ENCODE measurements at regions not wholly inside any gene's neighbourhood (a gene's known extent, or its start where the extent isn't known, plus 50 kb on each side); places are given as distances from the start of the nearest gene placed in this dataset.

GRCh38 chr18:47686806-47687205 lies 243.7 kb downstream of the SMAD2 start:
- TF ChIP-seq, protein P1, sequence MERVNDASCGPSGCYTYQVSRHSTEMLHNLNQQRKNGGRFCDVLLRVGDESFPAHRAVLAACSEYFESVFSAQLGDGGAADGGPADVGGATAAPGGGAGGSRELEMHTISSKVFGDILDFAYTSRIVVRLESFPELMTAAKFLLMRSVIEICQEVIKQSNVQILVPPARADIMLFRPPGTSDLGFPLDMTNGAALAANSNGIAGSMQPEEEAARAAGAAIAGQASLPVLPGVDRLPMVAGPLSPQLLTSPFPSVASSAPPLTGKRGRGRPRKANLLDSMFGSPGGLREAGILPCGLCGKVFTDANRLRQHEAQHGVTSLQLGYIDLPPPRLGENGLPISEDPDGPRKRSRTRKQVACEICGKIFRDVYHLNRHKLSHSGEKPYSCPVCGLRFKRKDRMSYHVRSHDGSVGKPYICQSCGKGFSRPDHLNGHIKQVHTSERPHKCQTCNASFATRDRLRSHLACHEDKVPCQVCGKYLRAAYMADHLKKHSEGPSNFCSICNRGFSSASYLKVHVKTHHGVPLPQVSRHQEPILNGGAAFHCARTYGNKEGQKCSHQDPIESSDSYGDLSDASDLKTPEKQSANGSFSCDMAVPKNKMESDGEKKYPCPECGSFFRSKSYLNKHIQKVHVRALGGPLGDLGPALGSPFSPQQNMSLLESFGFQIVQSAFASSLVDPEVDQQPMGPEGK (CRISPR knock-in tag; IDR thresholded peaks at IDR 0.05; ENCODE audit: borderline replicate concordance), result no peak
- TF ChIP-seq CSDC2 (CRISPR knock-in tag; IDR thresholded peaks at IDR 0.05), result no peak
- TF ChIP-seq PPARA (CRISPR knock-in tag; IDR thresholded peaks at IDR 0.05; ENCODE audit: borderline replicate concordance), result no peak
- no peak for TF ChIP-seq ZNF565 (CRISPR knock-in tag; conservative IDR thresholded peaks at IDR 0.05; ENCODE audit: low read depth)
- no peak for TF ChIP-seq RARB (CRISPR knock-in tag; IDR thresholded peaks at IDR 0.05)
- TF ChIP-seq ZC3H10 (CRISPR knock-in tag; IDR thresholded peaks at IDR 0.05), result no peak
- no peak for TF ChIP-seq TSHZ2 (CRISPR knock-in tag; IDR thresholded peaks at IDR 0.05)
- no peak for TF ChIP-seq OSR1 (CRISPR knock-in tag; IDR thresholded peaks at IDR 0.05)
- TF ChIP-seq ZFP3 (CRISPR knock-in tag; IDR thresholded peaks at IDR 0.05), result no peak
- TF ChIP-seq ZNF8 (CRISPR knock-in tag; IDR thresholded peaks at IDR 0.05), result no peak
- no peak for TF ChIP-seq GLIS3 (CRISPR knock-in tag; IDR thresholded peaks at IDR 0.05)
- TF ChIP-seq, protein P2, sequence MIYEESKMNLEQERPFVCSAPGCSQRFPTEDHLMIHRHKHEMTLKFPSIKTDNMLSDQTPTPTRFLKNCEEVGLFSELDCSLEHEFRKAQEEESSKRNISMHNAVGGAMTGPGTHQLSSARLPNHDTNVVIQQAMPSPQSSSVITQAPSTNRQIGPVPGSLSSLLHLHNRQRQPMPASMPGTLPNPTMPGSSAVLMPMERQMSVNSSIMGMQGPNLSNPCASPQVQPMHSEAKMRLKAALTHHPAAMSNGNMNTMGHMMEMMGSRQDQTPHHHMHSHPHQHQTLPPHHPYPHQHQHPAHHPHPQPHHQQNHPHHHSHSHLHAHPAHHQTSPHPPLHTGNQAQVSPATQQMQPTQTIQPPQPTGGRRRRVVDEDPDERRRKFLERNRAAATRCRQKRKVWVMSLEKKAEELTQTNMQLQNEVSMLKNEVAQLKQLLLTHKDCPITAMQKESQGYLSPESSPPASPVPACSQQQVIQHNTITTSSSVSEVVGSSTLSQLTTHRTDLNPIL (CRISPR knock-in tag; IDR thresholded peaks at IDR 0.05; ENCODE audit: low read depth), result no peak
- TF ChIP-seq CSRNP3 (CRISPR knock-in tag; IDR thresholded peaks at IDR 0.05), result no peak
- no peak for TF ChIP-seq ESRRG (CRISPR knock-in tag; IDR thresholded peaks at IDR 0.05)
- no peak for TF ChIP-seq SNAI2 (CRISPR knock-in tag; IDR thresholded peaks at IDR 0.05)
- no peak for TF ChIP-seq ARNTL (CRISPR knock-in tag; IDR thresholded peaks at IDR 0.05; ENCODE audit: borderline replicate concordance, low read depth)
- TF ChIP-seq ISL1 (CRISPR knock-in tag; IDR thresholded peaks at IDR 0.05), result no peak
- no peak for TF ChIP-seq TCF4 (CRISPR knock-in tag; IDR thresholded peaks at IDR 0.05; ENCODE audit: borderline replicate concordance)
- TF ChIP-seq ZFP30 (CRISPR knock-in tag; IDR thresholded peaks at IDR 0.05), result no peak
- no peak for ATAC-seq

DNA sequence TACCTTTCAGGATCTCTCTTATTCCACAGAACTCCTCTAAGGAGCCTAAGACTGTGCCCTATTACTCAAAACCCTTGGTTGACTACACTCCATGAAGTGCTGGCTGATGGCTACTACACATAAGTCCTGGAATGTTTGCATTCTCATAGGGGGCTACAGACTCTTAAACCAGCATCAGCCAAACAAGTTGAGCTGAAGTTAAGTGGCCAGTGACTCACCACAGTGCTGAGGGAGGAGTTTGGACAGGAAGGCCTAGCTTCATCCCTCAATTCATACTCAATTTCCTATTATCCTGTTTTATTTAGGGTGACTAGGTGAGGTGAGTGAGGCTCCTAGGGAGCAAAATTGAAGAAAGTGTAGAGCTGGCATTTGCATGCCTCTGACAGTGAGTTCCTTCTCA lies 246.7 kb downstream of the SMAD2 start:
- no peak for TF ChIP-seq ZNF8 (CRISPR knock-in tag; IDR thresholded peaks at IDR 0.05)
- TF ChIP-seq, protein P3, sequence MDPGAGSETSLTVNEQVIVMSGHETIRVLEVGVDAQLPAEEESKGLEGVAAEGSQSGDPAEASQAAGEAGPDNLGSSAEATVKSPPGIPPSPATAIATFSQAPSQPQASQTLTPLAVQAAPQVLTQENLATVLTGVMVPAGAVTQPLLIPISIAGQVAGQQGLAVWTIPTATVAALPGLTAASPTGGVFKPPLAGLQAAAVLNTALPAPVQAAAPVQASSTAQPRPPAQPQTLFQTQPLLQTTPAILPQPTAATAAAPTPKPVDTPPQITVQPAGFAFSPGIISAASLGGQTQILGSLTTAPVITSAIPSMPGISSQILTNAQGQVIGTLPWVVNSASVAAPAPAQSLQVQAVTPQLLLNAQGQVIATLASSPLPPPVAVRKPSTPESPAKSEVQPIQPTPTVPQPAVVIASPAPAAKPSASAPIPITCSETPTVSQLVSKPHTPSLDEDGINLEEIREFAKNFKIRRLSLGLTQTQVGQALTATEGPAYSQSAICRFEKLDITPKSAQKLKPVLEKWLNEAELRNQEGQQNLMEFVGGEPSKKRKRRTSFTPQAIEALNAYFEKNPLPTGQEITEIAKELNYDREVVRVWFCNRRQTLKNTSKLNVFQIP (CRISPR knock-in tag; IDR thresholded peaks at IDR 0.05; ENCODE audit: borderline replicate concordance, low read depth), result no peak
- ATAC-seq, result no peak

DNA sequence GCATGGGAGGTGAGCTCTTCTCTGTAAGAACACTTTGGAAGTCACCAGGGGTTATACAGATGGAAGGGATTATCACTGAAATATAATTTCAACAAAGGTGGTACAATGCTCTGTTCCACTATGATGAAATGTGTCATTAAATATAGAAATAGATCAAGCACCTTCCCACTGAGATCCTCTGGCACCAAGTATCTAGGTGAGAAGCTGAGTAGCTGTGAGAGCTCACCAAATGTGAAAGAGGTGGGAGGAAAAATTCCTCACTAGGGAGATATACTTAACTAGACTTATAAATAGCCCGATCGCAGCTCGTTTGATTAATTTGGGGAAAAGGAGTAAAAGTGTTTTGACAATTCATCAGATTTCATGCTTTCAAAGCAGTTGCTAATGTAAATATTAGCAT lies 247.6 kb downstream of the SMAD2 start:
- no peak for ATAC-seq
- TF ChIP-seq GLIS3 (CRISPR knock-in tag; IDR thresholded peaks at IDR 0.05), result no peak
- no peak for TF ChIP-seq ISL1 (CRISPR knock-in tag; IDR thresholded peaks at IDR 0.05)
- no peak for TF ChIP-seq OSR1 (CRISPR knock-in tag; IDR thresholded peaks at IDR 0.05)

- ATAC-seq, result no peak
- TF ChIP-seq, protein P3 (CRISPR knock-in tag; IDR thresholded peaks at IDR 0.05; ENCODE audit: borderline replicate concordance, low read depth), result no peak
- no peak for TF ChIP-seq ZNF70 (CRISPR knock-in tag; IDR thresholded peaks at IDR 0.05)
- TF ChIP-seq ZNF565 (CRISPR knock-in tag; conservative IDR thresholded peaks at IDR 0.05; ENCODE audit: low read depth), result no peak
- no peak for TF ChIP-seq ZC3H10 (CRISPR knock-in tag; IDR thresholded peaks at IDR 0.05)
- no peak for TF ChIP-seq ZFP30 (CRISPR knock-in tag; IDR thresholded peaks at IDR 0.05)
- TF ChIP-seq ARNTL (CRISPR knock-in tag; IDR thresholded peaks at IDR 0.05; ENCODE audit: borderline replicate concordance, low read depth), result no peak
- no peak for TF ChIP-seq OSR1 (CRISPR knock-in tag; IDR thresholded peaks at IDR 0.05)
- TF ChIP-seq ZNF8 (CRISPR knock-in tag; IDR thresholded peaks at IDR 0.05), result no peak
- no peak for TF ChIP-seq BACH2 (CRISPR knock-in tag; IDR thresholded peaks at IDR 0.05; ENCODE audit: borderline replicate concordance)
- TF ChIP-seq PPARA (CRISPR knock-in tag; IDR thresholded peaks at IDR 0.05; ENCODE audit: borderline replicate concordance), result no peak
- no peak for TF ChIP-seq RARB (CRISPR knock-in tag; IDR thresholded peaks at IDR 0.05)
- TF ChIP-seq SNAI2 (CRISPR knock-in tag; IDR thresholded peaks at IDR 0.05), result no peak
- TF ChIP-seq TCF4 (CRISPR knock-in tag; IDR thresholded peaks at IDR 0.05; ENCODE audit: borderline replicate concordance), result no peak
- no peak for TF ChIP-seq ISL1 (CRISPR knock-in tag; IDR thresholded peaks at IDR 0.05)
- no peak for TF ChIP-seq ZFP3 (CRISPR knock-in tag; IDR thresholded peaks at IDR 0.05)
These were observed 250.0 kb downstream of the SMAD2 start for GRCh38 chr18:47680488-47680887.
